Activated T-helper 1 cell treated with Interleukin-2 at 50 U/mL for 16 hours (primary cell): ENCODE measurements at regions not wholly inside any gene's neighbourhood (a gene's known extent, or its start where the extent isn't known, plus 50 kb on each side); places are given as distances from the start of the nearest gene placed in this dataset.

Source experiments
- DNase-seq: peaks from one replicate; pipeline ENCODE4 v3.0.0-alpha.2; 2020; ENCODE audit warnings: low read depth

GRCh38 chr7:1321411-1322239 is 89.0 kb downstream of the UNCX start:
- no peak for DNase-seq

- no peak for DNase-seq
Measured at GRCh38 chr7:1322240-1323110, 89.8 kb downstream of the UNCX start.

DNA sequence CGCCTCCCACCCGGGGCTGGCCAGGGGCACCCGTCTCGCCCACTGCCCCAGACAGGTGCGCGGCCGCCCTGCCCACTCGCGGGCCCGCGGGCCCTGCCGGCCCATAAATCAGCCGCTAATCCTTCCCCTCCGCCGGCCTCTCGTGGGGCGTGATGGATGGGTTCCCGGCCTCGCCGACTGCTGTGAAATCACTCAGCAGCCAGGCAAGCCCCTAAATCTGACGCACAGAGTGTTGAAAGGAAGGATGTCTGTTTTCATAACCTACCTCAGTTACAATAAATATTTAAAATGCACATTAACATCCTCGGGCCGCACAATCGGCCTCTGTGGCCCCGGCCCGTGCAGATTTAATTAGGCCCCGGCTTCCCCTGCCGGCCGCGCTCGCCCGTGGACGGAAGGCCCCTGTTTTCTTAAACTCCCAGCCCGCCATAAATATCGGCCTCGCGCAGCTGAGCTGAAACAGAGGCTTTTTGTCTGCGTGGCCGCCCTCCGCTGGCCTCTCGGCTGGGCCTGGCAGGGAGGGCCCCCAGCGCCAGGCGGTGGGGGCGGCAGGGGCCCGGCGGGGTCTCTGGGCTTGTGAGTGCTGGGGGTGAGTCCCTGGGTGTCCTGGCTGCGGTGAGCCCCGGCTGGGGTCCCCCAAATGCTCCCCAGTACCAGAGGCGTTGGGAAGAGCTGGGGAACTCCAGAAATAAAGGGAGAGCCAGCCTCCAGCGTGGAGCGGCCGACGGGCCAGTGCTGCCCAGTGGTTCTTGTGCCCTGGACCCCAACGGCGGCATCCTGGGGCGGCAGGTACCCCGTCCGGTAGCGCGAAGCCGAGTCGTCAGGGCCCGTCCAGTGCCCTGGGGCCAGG is 90.7 kb downstream of the UNCX start:
- DNase-seq = no peak

GRCh38 chr7:1324028-1324900 is 91.6 kb downstream of the UNCX start:
- no peak for DNase-seq

- DNase-seq = no peak
Measured at GRCh38 chr7:1325246-1325645, 92.6 kb downstream of the UNCX start.

DNA sequence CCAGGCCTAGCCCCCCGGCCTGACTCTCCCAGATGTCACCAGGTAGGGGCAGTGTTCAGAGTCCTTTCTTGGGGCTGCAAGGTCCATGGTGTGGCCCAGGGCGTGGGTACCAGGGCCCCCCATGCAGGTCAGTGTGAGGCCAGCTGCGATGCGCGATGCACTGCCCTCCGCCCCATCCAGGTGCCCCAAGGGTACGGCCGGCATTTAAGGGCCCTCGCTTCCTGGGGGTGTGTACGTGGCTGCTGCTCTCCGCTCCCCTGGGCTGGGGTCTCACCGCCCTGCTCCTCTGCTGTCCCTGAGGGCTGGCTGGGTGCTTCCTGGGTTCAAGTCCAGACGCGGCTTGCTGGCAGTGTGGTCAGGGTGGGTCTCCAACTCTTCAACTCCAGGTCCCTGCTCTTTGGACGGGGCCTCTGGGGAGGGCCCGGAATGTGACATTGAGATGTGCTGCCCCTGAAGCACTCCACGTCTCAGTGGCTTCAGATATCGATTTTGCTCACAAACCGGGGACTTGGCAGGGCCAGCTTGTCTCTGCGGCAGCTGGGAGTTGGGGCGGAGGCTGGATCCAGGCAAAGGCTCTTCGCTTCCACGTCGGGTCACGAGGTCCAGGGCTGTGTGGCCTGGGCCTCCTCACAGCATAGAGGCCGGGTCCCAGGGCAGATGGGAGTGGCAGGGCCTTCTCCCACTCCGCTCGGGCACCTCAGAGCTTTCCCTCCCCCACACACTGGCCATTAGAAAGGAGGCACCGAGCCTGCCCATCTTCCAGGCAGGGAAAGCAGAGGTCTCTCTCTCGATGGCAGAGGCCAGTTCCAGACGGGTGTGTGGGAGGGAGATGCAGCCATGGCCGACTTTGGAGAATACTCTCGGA is 93.2 kb downstream of the UNCX start:
- no peak for DNase-seq

DNA sequence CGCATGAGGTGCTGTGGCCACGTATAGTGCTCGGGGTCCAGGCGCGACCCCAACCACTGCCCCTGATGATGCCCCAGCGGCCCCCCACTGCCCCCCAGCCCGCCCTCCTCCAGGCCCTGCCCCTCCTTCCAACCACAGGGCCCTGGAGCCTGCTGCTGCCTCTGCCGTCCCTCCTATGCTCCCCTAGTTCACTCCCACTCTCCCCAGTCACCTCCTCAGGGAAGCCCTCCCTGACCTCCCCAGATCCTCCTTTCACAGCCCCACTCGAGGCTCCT is 93.8 kb downstream of the UNCX start:
- no peak for DNase-seq

GRCh38 chr7:1329261-1329660 is 96.6 kb downstream of the UNCX start:
- no peak for DNase-seq

- DNase-seq = no peak
Measured at GRCh38 chr7:1329966-1330800, 97.5 kb downstream of the UNCX start.

GRCh38 chr7:1330801-1331425 is 98.2 kb downstream of the UNCX start:
- no peak for DNase-seq

DNA sequence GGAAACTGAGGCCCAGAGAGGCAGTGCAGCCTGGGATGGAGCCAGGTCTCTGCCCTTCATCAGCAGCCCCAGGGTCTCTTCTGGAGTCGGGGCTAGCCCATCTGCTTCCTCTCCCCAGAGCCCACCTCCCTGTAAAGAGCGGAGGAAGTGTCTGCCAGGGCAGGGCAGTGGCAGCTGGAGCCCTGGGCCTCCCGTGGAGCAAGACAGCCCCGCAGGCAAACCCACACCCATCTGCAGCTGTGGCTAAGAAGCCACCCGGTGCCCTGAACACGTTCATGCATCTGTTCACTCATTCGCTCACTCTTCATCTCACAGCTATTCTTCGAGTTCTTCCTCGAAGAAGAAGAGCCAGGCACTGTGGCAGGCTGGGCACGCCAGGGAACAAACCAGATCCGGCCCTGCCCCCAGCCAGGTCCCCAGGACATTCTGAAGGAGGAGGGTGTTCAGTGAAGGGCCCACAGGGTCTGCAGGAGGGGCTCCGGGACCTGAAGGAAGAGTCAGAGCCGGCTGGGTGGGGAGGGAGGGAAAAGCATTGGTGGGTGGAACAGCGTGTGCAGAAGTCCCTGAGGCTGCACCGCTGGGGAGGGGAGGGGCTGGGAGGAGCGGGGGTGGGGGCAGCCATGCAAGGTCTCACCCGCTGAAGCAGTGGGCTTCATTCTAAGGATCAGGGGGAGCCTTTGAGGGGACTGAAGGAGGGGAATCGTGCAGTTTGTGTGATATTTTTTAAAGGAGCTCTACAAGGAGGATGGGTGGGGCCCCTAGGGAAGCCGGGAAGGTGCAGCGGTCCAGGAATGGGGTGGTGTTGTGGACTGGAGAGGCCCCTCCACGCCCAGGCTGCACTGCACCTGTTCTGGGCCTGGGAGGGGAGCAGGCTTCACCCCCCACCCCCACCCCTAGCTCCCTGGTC is 99.1 kb downstream of the UNCX start:
- no peak for DNase-seq

DNA sequence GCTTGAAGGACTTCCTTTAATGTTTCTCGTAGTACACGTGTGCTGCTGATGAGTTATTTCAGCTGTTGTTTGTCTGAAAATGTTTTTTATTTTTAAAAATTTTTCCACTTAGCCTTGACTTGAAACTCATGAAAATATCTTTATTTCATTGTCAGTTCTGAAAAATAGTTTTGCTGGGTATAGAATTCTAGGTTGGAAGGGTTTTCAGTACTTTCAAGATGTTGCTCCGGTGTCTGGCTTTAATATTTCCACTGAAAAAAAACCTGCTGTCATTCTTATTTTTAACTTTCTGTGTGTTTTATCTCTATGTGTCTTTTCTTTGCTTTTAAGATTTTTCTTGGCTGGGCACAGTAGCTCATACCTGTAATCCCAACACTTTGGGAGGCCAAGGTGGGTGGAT is 103.8 kb downstream of the UNCX start:
- no peak for DNase-seq

DNA sequence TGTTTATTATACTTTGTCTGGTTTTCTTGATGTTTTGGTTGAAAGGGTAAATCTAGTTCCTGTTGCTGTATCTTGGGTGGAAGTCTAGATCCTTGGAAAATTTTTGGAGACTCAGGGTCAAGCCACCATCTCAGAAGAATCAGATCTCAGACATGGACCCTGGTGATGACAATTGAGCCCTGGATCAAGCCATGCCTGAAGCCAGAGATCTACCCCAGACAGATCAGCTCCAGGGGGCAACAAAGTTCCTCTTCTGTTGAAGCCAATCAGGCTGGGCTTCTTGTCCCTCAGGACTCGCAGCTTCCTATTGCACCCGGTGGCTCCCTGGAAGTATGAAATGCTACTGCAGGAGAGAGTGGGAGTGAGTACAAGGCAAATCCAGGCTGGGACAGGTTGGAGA is 106.9 kb downstream of the UNCX start:
- no peak for DNase-seq

- no peak for DNase-seq
Measured at GRCh38 chr7:1340031-1340430, 107.4 kb downstream of the UNCX start.

DNA sequence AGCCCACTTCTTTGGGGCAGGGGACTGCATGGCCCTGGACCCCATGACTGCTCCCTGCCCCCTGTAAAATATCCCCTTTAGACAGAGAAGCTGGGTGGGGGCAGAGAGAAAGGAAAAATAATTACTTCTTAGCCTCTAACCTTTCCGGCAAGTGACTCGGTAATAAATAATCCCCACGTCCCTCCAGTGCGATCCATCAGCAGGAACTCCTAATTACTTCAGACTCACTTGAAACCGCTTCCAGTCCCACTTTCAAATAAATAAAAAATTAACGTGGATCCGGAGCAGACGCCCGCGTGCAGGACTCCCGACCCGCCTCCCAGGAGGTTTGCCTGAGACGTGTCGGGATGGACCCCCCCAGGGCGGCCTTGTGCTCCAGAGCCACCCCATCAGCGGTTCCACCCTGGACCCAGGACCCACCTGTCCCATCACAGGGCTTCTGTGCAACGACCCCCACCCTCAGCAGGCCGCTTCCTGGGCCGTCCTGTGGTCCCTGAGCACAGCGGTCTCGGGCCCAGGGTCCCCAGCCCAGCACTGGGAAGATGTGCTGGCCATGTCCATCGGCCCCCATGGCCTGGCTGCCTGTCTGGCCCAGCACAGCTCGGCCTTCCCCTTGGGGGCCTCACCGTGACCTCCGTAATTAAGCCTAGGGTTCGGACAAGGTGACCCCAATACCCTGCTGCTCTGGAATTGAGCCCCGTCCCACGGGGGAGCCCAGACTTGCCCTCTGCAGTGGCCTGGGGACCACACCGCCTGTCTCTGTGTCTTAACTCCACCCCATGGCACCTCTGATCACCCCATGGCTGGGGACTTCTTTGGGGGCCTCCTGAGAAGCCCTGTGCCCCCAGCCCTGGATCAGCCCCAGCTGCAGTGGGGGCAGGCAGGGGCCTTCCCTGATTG is 108.0 kb downstream of the UNCX start:
- DNase-seq = no peak

DNA sequence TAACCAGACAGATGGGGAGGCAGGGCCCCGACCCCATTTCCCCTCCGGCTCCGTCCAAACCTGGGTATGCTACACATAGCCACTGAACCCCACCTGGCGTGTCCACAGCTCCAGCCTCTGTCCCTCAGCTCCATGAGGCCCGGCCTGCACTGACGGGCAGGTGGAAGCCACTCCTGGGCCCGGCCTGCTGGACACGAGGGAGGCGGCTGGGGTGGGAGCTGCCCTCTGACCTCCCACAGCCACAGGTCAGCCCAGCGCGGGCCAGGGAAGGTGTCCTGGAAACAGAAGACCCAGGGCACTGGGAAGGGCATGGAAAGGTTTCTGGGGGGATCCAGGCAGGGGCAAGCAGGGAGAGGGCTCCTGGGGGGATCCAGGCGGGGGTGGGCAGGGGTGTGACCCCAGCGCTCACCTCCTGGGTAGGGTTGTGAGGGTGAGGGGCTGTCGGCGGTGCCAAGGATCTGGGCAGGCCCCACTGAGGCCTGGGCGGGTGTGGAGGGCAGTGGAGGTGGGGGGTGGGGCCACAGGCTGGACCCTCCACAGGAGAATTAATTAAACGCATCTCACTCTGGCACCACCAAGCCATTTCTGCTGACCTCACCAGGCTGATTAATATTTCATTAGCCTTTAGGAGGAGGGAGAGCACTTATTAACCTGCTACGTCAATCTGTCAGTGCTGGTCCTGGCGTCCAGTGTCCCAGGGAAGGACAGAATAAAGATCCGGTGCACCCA is 108.9 kb downstream of the UNCX start:
- DNase-seq = no peak
